AG09309 (cell line): ENCODE measurements at regions not wholly inside any gene's neighbourhood (a gene's known extent, or its start where the extent isn't known, plus 50 kb on each side); places are given as distances from the start of the nearest gene placed in this dataset.

Experiments
- DNase-seq: peaks from one replicate; pipeline ENCODE4 v3.0.0-alpha.2; 2010; ENCODE audit warnings: low read depth
- H3K4me3 ChIP-seq: 2 replicates; pipeline ENCODE4 v1.5.1; 2011; ENCODE audit warnings: mild to moderate bottlenecking, low read depth, low read length, moderate library complexity; ENCODE audit not compliant: control insufficient read depth
- TF ChIP-seq, protein P1 (sequence below): IDR thresholded peaks from 2 replicates; pipeline ENCODE4 v1.5.1; 2011; ENCODE audit warnings: mild to moderate bottlenecking, low read depth, low read length, inconsistent platforms; ENCODE audit not compliant: insufficient read depth, control insufficient read depth; ENCODE audit errors: missing control alignments

DNA sequence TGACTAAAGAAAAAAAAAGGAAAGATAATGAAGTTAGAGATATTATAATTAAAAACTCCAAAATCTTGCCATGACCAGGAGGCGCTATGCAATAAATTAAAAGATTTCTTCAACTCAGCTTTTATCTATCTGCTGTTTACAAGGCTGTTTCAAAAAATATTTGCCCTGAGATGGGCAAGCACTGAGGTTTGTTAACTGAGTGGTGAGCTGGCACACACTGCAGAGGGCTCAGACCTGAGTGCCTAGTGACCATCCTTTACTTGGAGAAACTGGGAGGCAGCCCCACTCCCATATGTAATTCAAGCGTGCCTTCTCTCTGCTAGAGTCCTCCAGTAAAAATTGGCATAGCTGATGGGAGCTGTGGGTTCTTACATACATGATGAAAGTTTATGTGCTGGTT is 198.7 kb upstream of the TBC1D5 start:
- TF ChIP-seq, protein P1, sequence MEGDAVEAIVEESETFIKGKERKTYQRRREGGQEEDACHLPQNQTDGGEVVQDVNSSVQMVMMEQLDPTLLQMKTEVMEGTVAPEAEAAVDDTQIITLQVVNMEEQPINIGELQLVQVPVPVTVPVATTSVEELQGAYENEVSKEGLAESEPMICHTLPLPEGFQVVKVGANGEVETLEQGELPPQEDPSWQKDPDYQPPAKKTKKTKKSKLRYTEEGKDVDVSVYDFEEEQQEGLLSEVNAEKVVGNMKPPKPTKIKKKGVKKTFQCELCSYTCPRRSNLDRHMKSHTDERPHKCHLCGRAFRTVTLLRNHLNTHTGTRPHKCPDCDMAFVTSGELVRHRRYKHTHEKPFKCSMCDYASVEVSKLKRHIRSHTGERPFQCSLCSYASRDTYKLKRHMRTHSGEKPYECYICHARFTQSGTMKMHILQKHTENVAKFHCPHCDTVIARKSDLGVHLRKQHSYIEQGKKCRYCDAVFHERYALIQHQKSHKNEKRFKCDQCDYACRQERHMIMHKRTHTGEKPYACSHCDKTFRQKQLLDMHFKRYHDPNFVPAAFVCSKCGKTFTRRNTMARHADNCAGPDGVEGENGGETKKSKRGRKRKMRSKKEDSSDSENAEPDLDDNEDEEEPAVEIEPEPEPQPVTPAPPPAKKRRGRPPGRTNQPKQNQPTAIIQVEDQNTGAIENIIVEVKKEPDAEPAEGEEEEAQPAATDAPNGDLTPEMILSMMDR = no peak

DNA sequence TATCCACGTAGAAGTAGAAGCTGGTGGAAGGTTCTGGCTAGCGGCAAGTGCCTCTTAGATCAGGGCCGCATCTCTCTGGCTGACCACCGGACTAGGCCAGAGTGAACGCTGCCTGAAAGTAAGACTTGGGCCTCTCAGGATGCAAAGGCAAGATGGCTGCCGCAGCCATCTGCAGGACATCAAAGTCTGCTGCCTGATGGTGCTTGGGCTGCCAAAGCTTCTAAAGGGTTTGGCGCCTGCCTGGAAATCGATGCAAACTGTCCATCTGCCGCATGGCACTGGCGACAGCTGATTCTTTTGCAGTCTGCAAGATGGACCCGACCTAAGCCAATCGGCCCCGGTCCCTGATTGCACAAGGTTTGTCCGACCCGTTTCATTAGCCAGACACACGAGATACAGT is 196.7 kb upstream of the TBC1D5 start:
- no peak overlapping the region for H3K4me3 ChIP-seq
- no peak for DNase-seq
- TF ChIP-seq, protein P1 = no peak

More for the DNA sequence above, 198.7 kb upstream of the TBC1D5 start:
- H3K4me3 ChIP-seq = no peak overlapping the region
- DNase-seq = no peak

DNA sequence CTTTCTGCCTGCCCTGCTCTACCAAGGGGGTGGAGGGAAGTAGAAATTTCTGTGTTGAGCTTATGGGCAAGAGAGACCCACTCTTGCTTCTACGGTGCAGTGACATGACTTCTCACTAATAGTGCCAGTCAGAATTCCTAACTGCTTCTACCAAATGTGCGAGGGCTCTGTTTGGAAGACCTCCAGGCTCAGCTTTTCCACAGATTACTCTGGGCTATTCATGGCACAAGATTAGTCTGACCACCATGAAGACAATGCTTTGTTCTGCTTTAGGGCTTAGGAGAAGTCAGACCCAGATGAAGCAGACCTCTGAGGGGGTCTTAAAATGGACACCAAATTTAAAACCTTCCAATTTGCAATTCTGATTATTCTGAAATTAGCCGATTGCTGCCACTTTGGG is 195.9 kb upstream of the TBC1D5 start:
- no peak for DNase-seq

DNA sequence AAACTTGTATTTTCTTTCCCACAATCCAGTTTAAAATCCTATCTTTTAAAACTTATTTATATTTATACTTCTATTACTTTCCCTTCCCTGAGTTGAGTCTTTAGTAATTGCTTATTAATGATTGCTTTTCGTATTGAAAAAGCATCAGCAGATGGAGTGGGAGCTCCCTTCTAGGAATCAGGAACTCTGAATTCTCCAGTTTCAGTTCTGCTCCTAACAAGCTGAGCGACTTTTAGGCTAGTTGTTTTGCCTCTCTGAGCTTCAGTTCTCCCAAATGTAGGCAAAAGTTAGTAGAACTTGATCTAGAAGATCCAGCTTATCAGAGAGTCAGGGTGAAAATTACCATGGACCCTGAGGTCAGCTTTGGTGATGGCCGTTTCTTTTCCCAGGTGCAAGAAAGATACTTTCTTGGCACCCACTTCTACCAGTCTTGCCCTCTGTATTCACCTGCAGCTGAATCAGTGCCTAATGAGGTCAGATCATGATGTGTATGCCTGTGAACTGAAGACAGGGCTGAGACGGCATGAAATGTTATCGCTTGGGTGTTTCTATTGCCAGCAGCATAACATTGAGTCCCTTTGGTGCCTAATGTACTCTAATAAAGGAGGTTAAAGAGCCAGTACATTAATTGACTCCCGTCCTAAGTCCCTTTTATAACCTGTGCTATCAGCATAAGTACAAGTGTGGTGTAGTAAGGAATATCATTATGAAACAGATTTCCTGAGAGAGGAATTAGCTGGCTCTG is 194.5 kb upstream of the TBC1D5 start:
- H3K4me3 ChIP-seq = no peak overlapping the region
- no peak for DNase-seq
- TF ChIP-seq, protein P1 = no peak

More for the DNA sequence above, 195.9 kb upstream of the TBC1D5 start:
- no peak overlapping the region for H3K4me3 ChIP-seq
- TF ChIP-seq, protein P1 = no peak

DNA sequence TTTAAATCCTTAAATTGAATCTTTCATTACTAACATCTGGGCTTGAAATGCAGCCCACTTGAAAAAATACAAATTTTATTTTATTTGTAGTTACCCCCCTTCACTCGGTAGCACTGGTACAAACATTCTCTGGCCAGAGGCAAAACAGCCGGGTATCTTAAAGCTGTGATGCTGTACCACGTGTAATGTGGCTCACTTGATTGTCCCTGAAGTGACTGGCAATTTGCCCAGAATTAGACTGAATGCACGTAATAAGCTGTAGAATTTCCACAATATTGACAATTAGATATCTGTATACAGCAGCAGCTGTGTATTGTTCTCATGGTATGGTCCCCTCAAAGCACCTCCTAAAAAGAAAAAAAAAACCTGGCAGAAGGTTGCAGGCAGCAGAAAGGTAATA is 192.8 kb upstream of the TBC1D5 start:
- TF ChIP-seq, protein P1 = no peak
- H3K4me3 ChIP-seq = no peak overlapping the region
- DNase-seq = no peak

DNA sequence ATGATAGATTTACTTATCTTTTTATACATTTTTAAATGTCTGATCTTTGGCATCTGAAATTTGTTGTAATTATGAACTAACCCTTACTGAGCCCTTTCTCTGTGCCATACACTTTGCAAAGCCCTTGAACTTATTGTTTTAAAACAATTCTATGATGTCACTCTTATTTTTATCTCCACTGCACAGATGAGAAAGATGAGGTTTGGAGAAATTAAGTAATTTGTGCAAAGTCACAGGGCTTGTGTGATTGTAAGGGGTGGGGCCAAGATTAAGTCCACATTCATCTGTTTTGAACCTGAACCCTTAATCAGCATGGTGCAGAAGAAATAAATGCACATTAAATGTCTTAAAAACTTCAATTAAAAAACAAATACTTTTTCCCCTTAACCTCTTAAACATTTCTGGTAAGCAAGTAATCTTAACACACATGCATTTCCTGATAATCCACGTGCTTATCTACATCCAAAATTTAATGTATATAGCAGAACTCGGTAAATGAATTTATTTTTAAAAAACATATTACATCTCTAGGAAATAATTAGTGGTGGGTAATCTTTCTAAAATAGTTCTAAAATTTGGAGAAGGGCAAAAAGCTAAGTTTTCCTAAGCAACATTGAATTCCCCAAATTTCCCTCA is 189.8 kb upstream of the TBC1D5 start:
- H3K4me3 ChIP-seq = no peak overlapping the region
- no peak for DNase-seq
- TF ChIP-seq, protein P1 = no peak
